Neural cell (in vitro differentiated cells): ENCODE measurements at regions not wholly inside any gene's neighbourhood (a gene's known extent, or its start where the extent isn't known, plus 50 kb on each side); places are given as distances from the start of the nearest gene placed in this dataset.

Experiments
- H2AFZ ChIP-seq: fragments of 200-600, 300-800 bp; sonication (generic), shearing (Covaris generic); 2 replicates; pipeline ENCODE4 v1.6.0; 2014; ENCODE audit warnings: low read depth, mild to moderate bottlenecking, antibody characterized with exemption, low read length, moderate library complexity
- H3F3A ChIP-seq: fragments of 200-600 bp; shearing (Covaris generic); 2 replicates; pipeline ENCODE4 v1.6.1; 2016; ENCODE audit warnings: mild to moderate bottlenecking, moderate library complexity, mixed read lengths, antibody characterized with exemption, low read length; ENCODE audit not compliant: insufficient read depth, poor library complexity, severe bottlenecking
- H3K27ac ChIP-seq: fragments of 200-600, 300-800 bp; sonication (generic), shearing (Covaris generic); 2 replicates; pipeline ENCODE4 v1.5.1; 2014; ENCODE audit warnings: mild to moderate bottlenecking, low read length, moderate library complexity
- H3K27me3 ChIP-seq: fragments of 300-800, 200-600 bp; sonication (generic), shearing (Covaris generic); 2 replicates; pipeline ENCODE4 v1.6.0; 2014; ENCODE audit warnings: mild to moderate bottlenecking, low read depth, low read length, moderate library complexity; ENCODE audit not compliant: insufficient read depth
- H3K36me3 ChIP-seq: fragments of 300-800, 200-600 bp; sonication (generic), shearing (Covaris generic); 2 replicates; pipeline ENCODE4 v1.5.1; 2014; ENCODE audit warnings: mild to moderate bottlenecking, antibody characterized with exemption, low read length, moderate library complexity; ENCODE audit not compliant: insufficient read depth
- H3K4me2 ChIP-seq: fragments of 300-800, 200-600 bp; sonication (generic), shearing (Covaris generic); 2 replicates; pipeline ENCODE4 v1.6.0; 2014; ENCODE audit warnings: mild to moderate bottlenecking, low read length
- H3K4me3 ChIP-seq: fragments of 300-800, 200-600 bp; sonication (generic), shearing (Covaris generic); 2 replicates; pipeline ENCODE4 v1.5.1; 2014; ENCODE audit warnings: mild to moderate bottlenecking, low read length, moderate library complexity
- H3K79me2 ChIP-seq: fragments of 200-600 bp; shearing (Covaris generic); replicated peaks from 2 replicates; pipeline ENCODE4 v1.6.0; 2014; ENCODE audit warnings: mild to moderate bottlenecking, low read length, moderate library complexity; ENCODE audit not compliant: insufficient read depth
- H3K9ac ChIP-seq: fragments of 300-800, 200-600 bp; sonication (generic), shearing (Covaris generic); 2 replicates; pipeline ENCODE4 v1.6.1; 2016; ENCODE audit warnings: mild to moderate bottlenecking, low read length, mixed read lengths
- H3K9me2 ChIP-seq: fragments of 200-600 bp; shearing (Covaris generic); 2 replicates; pipeline ENCODE4 v1.6.1; 2016; ENCODE audit warnings: mild to moderate bottlenecking, low read length, mixed read lengths; ENCODE audit not compliant: insufficient read depth
- H3K9me3 ChIP-seq: fragments of 200-600, 300-800 bp; sonication (generic), shearing (Covaris generic); 2 replicates; pipeline ENCODE4 v1.6.1; 2016; ENCODE audit warnings: mild to moderate bottlenecking, mixed run types, low read length, moderate library complexity, mixed read lengths
- H4K20me1 ChIP-seq: fragments of 200-600 bp; shearing (Covaris generic); 2 replicates; pipeline ENCODE4 v1.6.1; 2016; ENCODE audit warnings: mild to moderate bottlenecking, mixed run types; ENCODE audit not compliant: insufficient read depth
- EP300 ChIP-seq: fragments of 450-650 bp; conservative IDR thresholded peaks from 2 replicates; pipeline ENCODE4 v1.6.1; 2014; ENCODE audit warnings: antibody characterized with exemption, mild to moderate bottlenecking, moderate library complexity; ENCODE audit not compliant: poor library complexity, severe bottlenecking
- EZH2 ChIP-seq: fragments of 200-600, 300-800 bp; shearing (Covaris generic), sonication (generic); IDR thresholded peaks from 2 replicates; pipeline ENCODE4 v1.6.1; 2014; ENCODE audit warnings: antibody characterized with exemption, low read length, borderline replicate concordance, mild to moderate bottlenecking; ENCODE audit not compliant: insufficient read depth, poor library complexity, severe bottlenecking
- MXI1 ChIP-seq: fragments of 450-650 bp; conservative IDR thresholded peaks from 2 replicates; pipeline ENCODE4 v1.6.1; 2014; ENCODE audit warnings: antibody characterized with exemption, mild to moderate bottlenecking; ENCODE audit not compliant: poor library complexity, severe bottlenecking
- POLR2AphosphoS5 ChIP-seq: IDR thresholded peaks from 2 replicates; pipeline ENCODE4 v1.6.1; 2012
- RAD21 ChIP-seq: fragments of 450-650 bp; conservative IDR thresholded peaks from 2 replicates; pipeline ENCODE4 v1.6.1; 2014; ENCODE audit warnings: antibody characterized with exemption, mild to moderate bottlenecking, moderate library complexity
- REST ChIP-seq: IDR thresholded peaks from 2 replicates; pipeline ENCODE4 v1.6.1; 2012; ENCODE audit warnings: borderline replicate concordance
- SMC3 ChIP-seq: fragments of 450-650 bp; conservative IDR thresholded peaks from 2 replicates; pipeline ENCODE4 v1.6.1; 2014; ENCODE audit warnings: antibody characterized with exemption, mild to moderate bottlenecking, moderate library complexity; ENCODE audit not compliant: poor library complexity
- TAF1 ChIP-seq: IDR thresholded peaks from 2 replicates; pipeline ENCODE4 v1.6.1; 2012; ENCODE audit warnings: low read depth
- TF ChIP-seq, protein P1 (sequence below): fragments of 450-650 bp; IDR thresholded peaks from 2 replicates; pipeline ENCODE4 v1.5.1; 2014; ENCODE audit warnings: antibody characterized with exemption, mild to moderate bottlenecking, moderate library complexity; ENCODE audit not compliant: poor library complexity, severe bottlenecking

GRCh38 chr4:159778298-159778697 lies 675.4 kb downstream of the RAPGEF2 start:
- no peak overlapping the region for H2AFZ ChIP-seq
- H3K4me3 ChIP-seq: no peak overlapping the region

GRCh38 chr4:159779716-159780115 lies 676.8 kb downstream of the RAPGEF2 start:
- Histone ChIP-seq H2AFZ (no peak overlapping the region), H4K20me1 (no peaks in the 10 kb centered on the region), H3K4me2 (no peak overlapping the region), H3K4me3 (no peak overlapping the region), H3K9ac (no peak overlapping the region), H3K9me3 (no peaks in the 10 kb centered on the region), H3K36me3 (no peaks in the 10 kb centered on the region), H3K27ac (no peak overlapping the region), H3K79me2 (no peaks in the 10 kb centered on the region), H3K9me2 (no peaks in the 10 kb centered on the region), H3K27me3 (no peaks in the 10 kb centered on the region), H3F3A (no peaks in the 10 kb centered on the region)
- TF ChIP-seq EZH2 (no peak), TAF1 (no peak), SMC3 (no peak), EP300 (no peak), MXI1 (no peak), RAD21 (no peak), REST (no peak), POLR2AphosphoS5 (no peak)
- TF ChIP-seq, protein P1, sequence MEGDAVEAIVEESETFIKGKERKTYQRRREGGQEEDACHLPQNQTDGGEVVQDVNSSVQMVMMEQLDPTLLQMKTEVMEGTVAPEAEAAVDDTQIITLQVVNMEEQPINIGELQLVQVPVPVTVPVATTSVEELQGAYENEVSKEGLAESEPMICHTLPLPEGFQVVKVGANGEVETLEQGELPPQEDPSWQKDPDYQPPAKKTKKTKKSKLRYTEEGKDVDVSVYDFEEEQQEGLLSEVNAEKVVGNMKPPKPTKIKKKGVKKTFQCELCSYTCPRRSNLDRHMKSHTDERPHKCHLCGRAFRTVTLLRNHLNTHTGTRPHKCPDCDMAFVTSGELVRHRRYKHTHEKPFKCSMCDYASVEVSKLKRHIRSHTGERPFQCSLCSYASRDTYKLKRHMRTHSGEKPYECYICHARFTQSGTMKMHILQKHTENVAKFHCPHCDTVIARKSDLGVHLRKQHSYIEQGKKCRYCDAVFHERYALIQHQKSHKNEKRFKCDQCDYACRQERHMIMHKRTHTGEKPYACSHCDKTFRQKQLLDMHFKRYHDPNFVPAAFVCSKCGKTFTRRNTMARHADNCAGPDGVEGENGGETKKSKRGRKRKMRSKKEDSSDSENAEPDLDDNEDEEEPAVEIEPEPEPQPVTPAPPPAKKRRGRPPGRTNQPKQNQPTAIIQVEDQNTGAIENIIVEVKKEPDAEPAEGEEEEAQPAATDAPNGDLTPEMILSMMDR: no peak

More at GRCh38 chr4:159778298-159778697, 675.4 kb downstream of the RAPGEF2 start:
- H3K27ac ChIP-seq: no peak overlapping the region
- H4K20me1 ChIP-seq: no peaks in the 10 kb centered on the region
- no peak overlapping the region for H3K4me2 ChIP-seq
- TF ChIP-seq POLR2AphosphoS5: no peak
- TF ChIP-seq, protein P1: no peak
- TF ChIP-seq EZH2: no peak
- no peak for TF ChIP-seq REST
- no peak for TF ChIP-seq TAF1
- no peak for TF ChIP-seq EP300
- TF ChIP-seq RAD21: no peak
- no peak for TF ChIP-seq MXI1
- H3K9ac ChIP-seq: no peak overlapping the region
- no peaks in the 10 kb centered on the region for H3K9me2 ChIP-seq
- H3K27me3 ChIP-seq: no peaks in the 10 kb centered on the region
- H3K79me2 ChIP-seq: no peaks in the 10 kb centered on the region
- no peaks in the 10 kb centered on the region for H3K36me3 ChIP-seq
- no peaks in the 10 kb centered on the region for H3F3A ChIP-seq
- H3K9me3 ChIP-seq: no peaks in the 10 kb centered on the region
